ENCODE measurements at regions not wholly inside any gene's neighbourhood (a gene's known extent, or its start where the extent isn't known, plus 50 kb on each side); places are given as distances from the start of the nearest gene placed in this dataset.

DNA sequence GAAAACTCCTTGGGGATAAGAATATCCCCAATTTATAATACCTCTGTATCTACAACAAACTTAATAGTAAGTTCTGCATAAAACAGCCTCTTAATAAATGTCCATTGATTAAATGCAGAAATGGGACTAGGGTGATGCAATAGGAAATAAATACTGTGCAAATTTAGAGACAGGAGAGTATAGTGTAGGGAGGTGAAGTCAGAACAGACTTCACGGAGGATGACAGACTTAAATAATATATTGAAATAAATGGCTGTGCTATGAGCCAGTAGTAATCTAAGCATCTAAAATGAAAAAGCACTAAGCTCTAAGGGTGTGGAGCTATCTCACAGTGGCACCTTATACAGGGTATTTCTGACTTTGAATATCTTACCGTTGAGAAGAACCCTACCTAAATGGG is 265.3 kb downstream of the GRIN2B start:
- Histone ChIP-seq H3K27ac (ENCODE audit: low read depth in 2 of 2, low read length in 1 of 2) (no peak overlapping the region), H3K9ac (no peak overlapping the region), H3K27me3 (ENCODE audit: insufficient read depth) (no peaks in the 10 kb centered on the region), H3K9me3 (no peaks in the 10 kb centered on the region), H3K9me2 (no peaks in the 10 kb centered on the region), H3F3A (replicated peaks; ENCODE audit: insufficient read depth) (no peaks in the 10 kb centered on the region), H3K4me2 (no peak overlapping the region), H3K36me3 (replicated peaks in 1 of 2; ENCODE audit: control insufficient read depth in 1 of 2, insufficient read depth in 2 of 2, low read length in 1 of 2) (no peaks in the 10 kb centered on the region), H3K4me3 (ENCODE audit: low read depth in 2 of 2, low read length in 1 of 2) (no peak overlapping the region), H3K4me1 (ENCODE audit: control insufficient read depth in 1 of 2, insufficient read depth in 2 of 2, low read depth in 1 of 2, low read length in 1 of 2) (no peaks in the 10 kb centered on the region), H2AFZ (ENCODE audit: low read depth) (no peak overlapping the region), H4K20me1 (ENCODE audit: insufficient read depth) (no peaks in the 10 kb centered on the region), H3K79me2 (ENCODE audit: insufficient read depth) (no peaks in the 10 kb centered on the region)
- POLR2A ChIA-PET = no interaction called here
- 17% methylated on average over 2 of the region's 2 CpGs for WGBS (ENCODE audit: low lambda C conversion rate)
- no peak for TF ChIP-seq RCOR1 (IDR thresholded peaks at IDR 0.05; ENCODE audit: low read length)
- no peak for TF ChIP-seq NFIC (IDR thresholded peaks at IDR 0.05; ENCODE audit: borderline replicate concordance)
- TF ChIP-seq GATA2 (CRISPR knock-in tag; IDR thresholded peaks at IDR 0.05) = no peak
- TF ChIP-seq TCF12 (IDR thresholded peaks at IDR 0.05) = no peak
- no peak for TF ChIP-seq RXRA (IDR thresholded peaks at IDR 0.05; ENCODE audit: borderline replicate concordance, low read depth)
- TF ChIP-seq FOXJ3 (CRISPR knock-in tag; IDR thresholded peaks at IDR 0.05) = no peak
- no peak for TF ChIP-seq POLR2AphosphoS5 (IDR thresholded peaks at IDR 0.05; ENCODE audit: low read depth, low read length)
- no peak for TF ChIP-seq YY1 (IDR thresholded peaks at IDR 0.05; ENCODE audit: low read depth)
- no peak for TF ChIP-seq NRF1 (IDR thresholded peaks at IDR 0.05; ENCODE audit: low read depth, low read length)
- no peak for TF ChIP-seq SIN3A (IDR thresholded peaks at IDR 0.05; ENCODE audit: borderline replicate concordance, low read depth, low read length)
- TF ChIP-seq CTCF (IDR thresholded peaks at IDR 0.05) = no peak
- TF ChIP-seq CHD2 (IDR thresholded peaks at IDR 0.05; ENCODE audit: low read length, partially characterized antibody) = no peak
- TF ChIP-seq EP300 (IDR thresholded peaks at IDR 0.05; ENCODE audit: borderline replicate concordance in 1 of 2, low read depth in 1 of 2, low read length in 1 of 2) = no peak
- no peak for TF ChIP-seq MAX (IDR thresholded peaks at IDR 0.05; ENCODE audit: low read depth)
- TF ChIP-seq GABPA (IDR thresholded peaks at IDR 0.05; ENCODE audit: low read depth) = no peak
- no peak for TF ChIP-seq MEF2A (IDR thresholded peaks at IDR 0.05; ENCODE audit: borderline replicate concordance, low read depth)
- TF ChIP-seq USF1 (IDR thresholded peaks at IDR 0.05; ENCODE audit: borderline replicate concordance, low read depth) = no peak
- no peak for TF ChIP-seq RFX5 (IDR thresholded peaks at IDR 0.05; ENCODE audit: low read length)
- TF ChIP-seq, protein P1, sequence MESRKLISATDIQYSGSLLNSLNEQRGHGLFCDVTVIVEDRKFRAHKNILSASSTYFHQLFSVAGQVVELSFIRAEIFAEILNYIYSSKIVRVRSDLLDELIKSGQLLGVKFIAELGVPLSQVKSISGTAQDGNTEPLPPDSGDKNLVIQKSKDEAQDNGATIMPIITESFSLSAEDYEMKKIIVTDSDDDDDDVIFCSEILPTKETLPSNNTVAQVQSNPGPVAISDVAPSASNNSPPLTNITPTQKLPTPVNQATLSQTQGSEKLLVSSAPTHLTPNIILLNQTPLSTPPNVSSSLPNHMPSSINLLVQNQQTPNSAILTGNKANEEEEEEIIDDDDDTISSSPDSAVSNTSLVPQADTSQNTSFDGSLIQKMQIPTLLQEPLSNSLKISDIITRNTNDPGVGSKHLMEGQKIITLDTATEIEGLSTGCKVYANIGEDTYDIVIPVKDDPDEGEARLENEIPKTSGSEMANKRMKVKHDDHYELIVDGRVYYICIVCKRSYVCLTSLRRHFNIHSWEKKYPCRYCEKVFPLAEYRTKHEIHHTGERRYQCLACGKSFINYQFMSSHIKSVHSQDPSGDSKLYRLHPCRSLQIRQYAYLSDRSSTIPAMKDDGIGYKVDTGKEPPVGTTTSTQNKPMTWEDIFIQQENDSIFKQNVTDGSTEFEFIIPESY (IDR thresholded peaks at IDR 0.05; ENCODE audit: borderline replicate concordance, low read depth) = no peak
- CTCF ChIA-PET = no interaction called here
- DNase-seq = no peak

Measured in SK-N-SH (cell line).